Astrocyte (in vitro differentiated cells and primary cell): ENCODE measurements at regions not wholly inside any gene's neighbourhood (a gene's known extent, or its start where the extent isn't known, plus 50 kb on each side); places are given as distances from the start of the nearest gene placed in this dataset.

ENCODE experiments used
- EZH2 ChIP-seq: IDR thresholded peaks from 2 replicates; pipeline ENCODE4 v1.6.1; 2012; ENCODE audit warnings: mild to moderate bottlenecking, low read length, inconsistent platforms; ENCODE audit not compliant: insufficient read depth
- TF ChIP-seq, protein P1 (sequence below): IDR thresholded peaks from 2 replicates; pipeline ENCODE4 v1.5.1; 2011; ENCODE audit warnings: low read depth, mild to moderate bottlenecking, inconsistent platforms, low read length, moderate library complexity; ENCODE audit not compliant: insufficient read depth

GRCh38 chr21:35743571-35743970 lies 316.8 kb downstream of the SETD4 start:
- TF ChIP-seq, protein P1, sequence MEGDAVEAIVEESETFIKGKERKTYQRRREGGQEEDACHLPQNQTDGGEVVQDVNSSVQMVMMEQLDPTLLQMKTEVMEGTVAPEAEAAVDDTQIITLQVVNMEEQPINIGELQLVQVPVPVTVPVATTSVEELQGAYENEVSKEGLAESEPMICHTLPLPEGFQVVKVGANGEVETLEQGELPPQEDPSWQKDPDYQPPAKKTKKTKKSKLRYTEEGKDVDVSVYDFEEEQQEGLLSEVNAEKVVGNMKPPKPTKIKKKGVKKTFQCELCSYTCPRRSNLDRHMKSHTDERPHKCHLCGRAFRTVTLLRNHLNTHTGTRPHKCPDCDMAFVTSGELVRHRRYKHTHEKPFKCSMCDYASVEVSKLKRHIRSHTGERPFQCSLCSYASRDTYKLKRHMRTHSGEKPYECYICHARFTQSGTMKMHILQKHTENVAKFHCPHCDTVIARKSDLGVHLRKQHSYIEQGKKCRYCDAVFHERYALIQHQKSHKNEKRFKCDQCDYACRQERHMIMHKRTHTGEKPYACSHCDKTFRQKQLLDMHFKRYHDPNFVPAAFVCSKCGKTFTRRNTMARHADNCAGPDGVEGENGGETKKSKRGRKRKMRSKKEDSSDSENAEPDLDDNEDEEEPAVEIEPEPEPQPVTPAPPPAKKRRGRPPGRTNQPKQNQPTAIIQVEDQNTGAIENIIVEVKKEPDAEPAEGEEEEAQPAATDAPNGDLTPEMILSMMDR, result no peak
- no peak for TF ChIP-seq EZH2
